Right lobe of liver (tissue), 6 donors: ENCODE measurements at regions not wholly inside any gene's neighbourhood (a gene's known extent, or its start where the extent isn't known, plus 50 kb on each side); places are given as distances from the start of the nearest gene placed in this dataset.

Experiments
- ATAC-seq, 4 donors: fragments of 200-7000 bp; cut with Tn5 transposase; one replicate each; pipeline ENCODE4 v1.9.1; 2020; ENCODE audit warnings: mild to moderate bottlenecking in 4 of 4, moderate library complexity in 4 of 4
- DNase-seq, 3 donors: peaks; one replicate each; pipeline ENCODE4 v3.0.0-alpha.2; 2020
- H3K27ac ChIP-seq, 3 donors: fragments of 200-600 bp; one replicate each; pipeline ENCODE4 v1.8.0; 2022
- H3K27me3 ChIP-seq, 2 donors: fragments of 200-600 bp; one replicate each; pipeline ENCODE4 v1.8.0; 2022
- H3K36me3 ChIP-seq, 4 donors: fragments of 200-600 bp; sonication (generic) in 1 of 4; one replicate each; pipeline versions ENCODE4 v1.5.1 to v1.8.0; 2017 to 2022; ENCODE audit warnings: control low read depth in 1 of 4
- H3K4me1 ChIP-seq, 4 donors: fragments of 200-600 bp; sonication (generic) in 1 of 4; one replicate each; pipeline versions ENCODE4 v1.5.1 to v1.8.0; 2017 to 2022; ENCODE audit warnings: control low read depth in 1 of 4
- H3K4me3 ChIP-seq, 3 donors: fragments of 200-600 bp; one replicate each; pipeline ENCODE4 v1.8.0; 2022
- H3K9me3 ChIP-seq, 4 donors: fragments of 200-600 bp; sonication (generic) in 1 of 4; one replicate each; pipeline versions ENCODE4 v1.5.1 to v1.8.0; 2017 to 2022; ENCODE audit warnings: control low read depth in 1 of 4
- POLR2A ChIP-seq: fragments of 450-650 bp; IDR thresholded peaks from one replicate; pipeline ENCODE4 v1.6.1; 2017; ENCODE audit warnings: antibody characterized with exemption, mild to moderate bottlenecking
- WGBS: methylation state at CpG from one replicate; pipeline ENCODE4 v1.1.6; 2018; ENCODE audit warnings: low coverage, low lambda C conversion rate; ENCODE audit not compliant: insufficient coverage; ENCODE audit errors: missing lambda C conversion rate; 5-methylcytosine and 5-hydroxymethylcytosine counted together
- intact Hi-C, 2 donors: fragments of 100-400 bp; cut with DNase I; formaldehyde crosslinking; loops; one replicate each; pipeline versions ENCODE4 v1.11.2 to v1.14.1; 2022
- TF ChIP-seq, protein P1 (sequence below), 4 donors: fragments of 200-600 bp in 3 of 4; fragments of 450-650 bp in 1 of 4; IDR thresholded peaks; one replicate each; pipeline versions ENCODE4 v1.5.1 to v1.8.0; 2016 to 2022; ENCODE audit warnings: antibody characterized with exemption in 4 of 4, mild to moderate bottlenecking in 2 of 4
- donor health status: DM: no; HTN: yes; CAD: no.
- donor health status: DM: no; HTN: no; CAD: no.
- donor health status: DM: no; HTN: no; CAD: no.
- donor health status: DM: no; HTN: yes; CAD: no.
- donor health status: DM: no; HTN: yes; CAD: no.

DNA sequence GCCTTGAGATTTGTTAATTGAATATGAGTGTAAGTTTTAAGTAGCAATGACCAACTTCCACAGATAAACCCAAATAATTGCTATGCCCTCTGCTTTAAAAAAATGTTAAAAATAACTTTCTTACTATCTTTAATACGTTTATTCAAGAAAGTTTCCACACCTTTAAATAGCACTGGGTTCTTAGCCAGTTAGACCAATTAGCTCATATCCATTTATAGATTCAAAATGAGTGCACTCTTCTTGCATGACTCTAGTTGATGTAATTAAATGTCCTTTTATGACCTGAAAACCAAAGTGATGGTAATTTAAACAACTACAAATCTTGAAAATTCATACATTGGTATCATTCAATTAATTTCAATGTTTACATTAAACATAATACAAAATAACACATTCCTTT is 50.8 kb upstream of the CACNA2D1 start:
- Histone ChIP-seq H3K27me3 (no peaks in the 10 kb centered on the region), H3K36me3 (no peaks in the 10 kb centered on the region), H3K27ac (no peak overlapping the region), H3K4me3 (no peak overlapping the region), H3K9me3 (no peaks in the 10 kb centered on the region), H3K4me1 (no peaks in the 10 kb centered on the region)
- WGBS: 11% methylated on average over 1 of the region's 1 CpG
- intact Hi-C loops: no loop called here
- ATAC-seq (no peak), DNase-seq (no peak)
- TF ChIP-seq, protein P1, sequence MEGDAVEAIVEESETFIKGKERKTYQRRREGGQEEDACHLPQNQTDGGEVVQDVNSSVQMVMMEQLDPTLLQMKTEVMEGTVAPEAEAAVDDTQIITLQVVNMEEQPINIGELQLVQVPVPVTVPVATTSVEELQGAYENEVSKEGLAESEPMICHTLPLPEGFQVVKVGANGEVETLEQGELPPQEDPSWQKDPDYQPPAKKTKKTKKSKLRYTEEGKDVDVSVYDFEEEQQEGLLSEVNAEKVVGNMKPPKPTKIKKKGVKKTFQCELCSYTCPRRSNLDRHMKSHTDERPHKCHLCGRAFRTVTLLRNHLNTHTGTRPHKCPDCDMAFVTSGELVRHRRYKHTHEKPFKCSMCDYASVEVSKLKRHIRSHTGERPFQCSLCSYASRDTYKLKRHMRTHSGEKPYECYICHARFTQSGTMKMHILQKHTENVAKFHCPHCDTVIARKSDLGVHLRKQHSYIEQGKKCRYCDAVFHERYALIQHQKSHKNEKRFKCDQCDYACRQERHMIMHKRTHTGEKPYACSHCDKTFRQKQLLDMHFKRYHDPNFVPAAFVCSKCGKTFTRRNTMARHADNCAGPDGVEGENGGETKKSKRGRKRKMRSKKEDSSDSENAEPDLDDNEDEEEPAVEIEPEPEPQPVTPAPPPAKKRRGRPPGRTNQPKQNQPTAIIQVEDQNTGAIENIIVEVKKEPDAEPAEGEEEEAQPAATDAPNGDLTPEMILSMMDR (IDR thresholded peaks at IDR 0.05): no peak
- TF ChIP-seq POLR2A: no peak
